T-helper 17 cell (primary cell): ENCODE measurements at regions not wholly inside any gene's neighbourhood (a gene's known extent, or its start where the extent isn't known, plus 50 kb on each side); places are given as distances from the start of the nearest gene placed in this dataset.

ENCODE experiments used
- ATAC-seq: fragments of 150-1000 bp; cut with Tn5 transposase; 2 replicates; pipeline ENCODE4 v1.10.0; 2021; ENCODE audit warnings: mild to moderate bottlenecking, moderate library complexity
- DNase-seq, 3 donors: peaks; one replicate each; pipeline versions ENCODE4 v3.0.0 to v3.0.0-alpha.2; 2020 to 2021
- H3K9me3 ChIP-seq: one replicate; pipeline ENCODE4 v1.7.0; 2013; ENCODE audit warnings: low read length, mild to moderate bottlenecking; ENCODE audit not compliant: control insufficient read depth, poor library complexity, severe bottlenecking
- H3K27ac Mint-ChIP-seq: one replicate; pipeline ENCODE4 v1.8.0; 2022; ENCODE audit warnings: mild to moderate bottlenecking, moderate library complexity, mixed read lengths
- H3K27me3 Mint-ChIP-seq: one replicate; pipeline ENCODE4 v1.8.0; 2022; ENCODE audit warnings: mixed read lengths
- H3K36me3 Mint-ChIP-seq: one replicate; pipeline ENCODE4 v1.8.0; 2022; ENCODE audit warnings: low read depth, mixed read lengths
- H3K4me1 Mint-ChIP-seq: one replicate; pipeline ENCODE4 v1.8.0; 2022; ENCODE audit warnings: mild to moderate bottlenecking, mixed read lengths
- H3K4me3 Mint-ChIP-seq: one replicate; pipeline ENCODE4 v1.8.0; 2022; ENCODE audit warnings: mild to moderate bottlenecking, moderate library complexity, mixed read lengths

DNA sequence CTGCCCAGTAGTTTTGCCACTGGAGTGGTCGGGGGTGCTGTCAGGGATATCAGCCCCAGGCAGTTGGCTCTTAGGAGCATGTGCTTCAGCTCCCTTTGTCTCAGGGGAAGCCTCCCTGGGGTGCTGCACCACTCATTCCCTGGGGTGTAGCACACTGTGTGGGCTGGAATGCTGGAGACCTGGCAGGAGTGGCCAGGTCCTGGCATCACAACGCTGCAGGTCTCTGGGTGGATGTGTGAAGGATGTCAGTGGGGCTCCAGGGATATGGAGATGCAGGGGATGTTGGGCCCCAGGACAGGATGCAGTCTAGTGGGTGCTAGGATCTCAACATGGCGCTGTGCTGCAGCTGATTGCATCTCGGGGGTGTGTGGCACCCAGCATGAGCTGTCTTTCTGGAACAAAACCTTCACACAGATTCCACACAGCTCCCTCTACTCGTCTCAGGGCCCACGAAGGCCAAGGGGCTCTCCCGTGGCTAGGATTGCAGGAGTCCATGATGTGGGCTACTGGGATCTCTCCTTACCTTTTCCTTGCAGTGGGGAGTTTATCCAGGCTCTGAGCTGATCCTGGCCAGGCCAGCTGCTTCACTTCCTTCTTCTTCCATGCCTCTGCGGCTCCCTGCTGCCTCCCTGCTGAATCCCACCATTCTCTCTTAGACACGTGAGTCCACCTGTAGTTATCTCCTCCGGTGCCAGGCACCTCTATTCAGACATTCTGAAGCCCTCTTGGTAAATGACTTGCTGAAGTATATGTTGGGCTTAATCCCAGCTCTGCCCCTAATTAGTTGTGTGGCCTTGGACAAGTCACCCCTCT is 295.1 kb downstream of the RPS24 start:
- no peak overlapping the region for H3K27ac Mint-ChIP-seq
- peaks cover 12% of the 10 kb centered on the region for H3K9me3 ChIP-seq
- H3K4me3 Mint-ChIP-seq = no peak overlapping the region
- H3K36me3 Mint-ChIP-seq = peaks cover 12% of the 10 kb centered on the region
- peaks cover 11% of the 10 kb centered on the region for H3K27me3 Mint-ChIP-seq
- DNase-seq (no peak), ATAC-seq (no peak)
- H3K4me1 Mint-ChIP-seq = no peaks in the 10 kb centered on the region

DNA sequence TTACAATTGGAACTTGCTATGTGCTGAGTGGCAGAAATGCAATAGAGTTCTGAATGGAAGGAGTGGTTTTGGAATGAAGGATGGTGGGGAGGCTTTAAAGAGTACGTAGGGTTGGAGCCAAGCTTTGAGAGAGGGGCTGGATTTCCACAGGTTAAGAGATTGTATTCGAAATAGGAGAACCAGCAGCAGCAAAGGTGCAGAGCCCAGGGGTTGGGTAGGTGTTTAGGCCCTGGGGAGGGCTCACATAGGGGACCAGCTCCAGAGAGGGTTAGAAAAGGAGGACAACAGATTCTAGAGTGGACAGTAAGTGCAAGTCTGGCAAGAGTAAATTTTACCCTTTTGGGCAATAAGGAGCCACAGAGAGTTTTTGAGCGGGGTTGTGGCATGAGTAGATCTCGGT is 297.2 kb downstream of the RPS24 start:
- Mint-ChIP-seq H3K36me3 (peaks cover 12% of the 10 kb centered on the region), H3K4me1 (no peaks in the 10 kb centered on the region), H3K4me3 (no peak overlapping the region), H3K27ac (no peak overlapping the region), H3K27me3 (peaks cover 18% of the 10 kb centered on the region)
- H3K9me3 ChIP-seq = peaks cover 12% of the 10 kb centered on the region
- ATAC-seq = no peak
- DNase-seq = no peak

DNA sequence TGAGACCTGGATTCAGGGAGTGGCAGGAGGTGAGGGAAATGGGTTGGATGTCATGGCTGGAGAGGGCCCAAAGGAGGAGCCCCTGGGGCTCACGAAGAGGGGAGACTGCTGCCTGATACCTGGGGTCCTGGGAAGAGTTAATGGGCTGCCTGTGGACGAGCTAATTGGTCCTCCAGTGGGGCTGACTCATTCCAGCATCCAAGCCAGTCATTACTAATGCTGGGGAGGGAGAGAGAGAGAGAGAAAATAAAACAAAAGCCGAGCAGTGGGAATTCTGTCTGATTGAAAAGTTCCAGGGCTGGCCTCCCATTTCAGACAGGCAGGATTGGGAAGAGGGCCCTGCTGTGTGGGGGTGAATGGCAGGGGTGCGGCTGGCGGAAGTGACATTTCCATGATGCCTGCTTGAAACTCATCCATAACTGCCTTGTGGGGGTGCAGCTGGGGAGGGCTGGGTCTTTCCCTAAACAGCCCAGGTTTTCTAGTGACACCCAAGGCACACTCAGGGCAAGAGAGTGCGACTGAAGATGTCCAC is 297.8 kb downstream of the RPS24 start:
- H3K36me3 Mint-ChIP-seq = peaks cover 12% of the 10 kb centered on the region
- DNase-seq (no peak), ATAC-seq (no peak)
- H3K9me3 ChIP-seq = peaks cover 6% of the 10 kb centered on the region
- H3K4me1 Mint-ChIP-seq = no peaks in the 10 kb centered on the region
- peaks cover 18% of the 10 kb centered on the region for H3K27me3 Mint-ChIP-seq
- H3K27ac Mint-ChIP-seq = no peak overlapping the region
- no peak overlapping the region for H3K4me3 Mint-ChIP-seq

DNA sequence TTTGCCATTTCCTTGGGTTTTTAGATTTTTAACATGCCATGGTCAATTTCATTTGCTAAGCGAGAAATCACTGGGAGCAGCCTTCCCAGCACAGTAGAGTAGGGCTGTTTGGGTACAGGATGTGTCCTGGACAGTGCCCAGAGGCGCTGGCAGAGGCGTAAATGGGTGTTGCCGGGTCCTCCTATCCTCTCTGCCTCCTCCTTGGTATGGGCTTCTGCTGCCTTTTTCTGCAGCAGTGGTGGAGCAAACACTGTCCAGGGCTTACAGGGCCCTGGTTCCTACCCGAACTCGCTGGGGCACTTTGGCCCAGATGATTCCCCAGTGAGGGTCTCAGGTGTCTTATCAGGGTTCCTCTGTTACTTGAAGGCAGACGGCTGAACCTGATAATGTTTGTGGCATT is 298.3 kb downstream of the RPS24 start:
- peaks cover 12% of the 10 kb centered on the region for H3K36me3 Mint-ChIP-seq
- H3K9me3 ChIP-seq = peaks cover 3% of the 10 kb centered on the region
- H3K27ac Mint-ChIP-seq = no peak overlapping the region
- H3K27me3 Mint-ChIP-seq = peaks cover 18% of the 10 kb centered on the region
- H3K4me1 Mint-ChIP-seq = peaks cover 3% of the 10 kb centered on the region
- ATAC-seq (no peak), DNase-seq (no peak)
- H3K4me3 Mint-ChIP-seq = no peak overlapping the region

DNA sequence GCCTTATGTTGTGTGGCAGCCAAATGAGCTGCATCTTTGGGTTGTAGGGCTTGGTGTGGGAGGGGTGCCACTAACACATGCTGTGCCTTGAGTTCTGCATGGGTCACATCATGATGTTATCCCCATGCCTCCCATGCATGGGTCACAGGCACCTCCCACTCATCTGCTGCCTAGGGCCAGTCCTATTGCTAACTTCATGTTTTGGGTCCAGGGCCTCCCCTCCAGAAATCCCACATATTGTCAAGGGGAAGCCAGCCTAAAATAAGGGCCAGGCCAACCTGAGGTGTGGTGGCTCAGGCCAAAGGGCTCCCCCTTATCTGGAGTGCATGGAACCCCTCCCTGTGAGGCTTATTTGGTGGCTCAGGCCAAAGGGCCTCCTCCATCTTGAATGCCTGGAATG is 299.0 kb downstream of the RPS24 start:
- no peak for ATAC-seq
- DNase-seq = no peak
- Mint-ChIP-seq H3K27me3 (peaks cover 24% of the 10 kb centered on the region), H3K4me1 (peaks cover 3% of the 10 kb centered on the region), H3K36me3 (peaks cover 12% of the 10 kb centered on the region), H3K27ac (no peak overlapping the region), H3K4me3 (no peak overlapping the region)
- H3K9me3 ChIP-seq = no peaks in the 10 kb centered on the region

DNA sequence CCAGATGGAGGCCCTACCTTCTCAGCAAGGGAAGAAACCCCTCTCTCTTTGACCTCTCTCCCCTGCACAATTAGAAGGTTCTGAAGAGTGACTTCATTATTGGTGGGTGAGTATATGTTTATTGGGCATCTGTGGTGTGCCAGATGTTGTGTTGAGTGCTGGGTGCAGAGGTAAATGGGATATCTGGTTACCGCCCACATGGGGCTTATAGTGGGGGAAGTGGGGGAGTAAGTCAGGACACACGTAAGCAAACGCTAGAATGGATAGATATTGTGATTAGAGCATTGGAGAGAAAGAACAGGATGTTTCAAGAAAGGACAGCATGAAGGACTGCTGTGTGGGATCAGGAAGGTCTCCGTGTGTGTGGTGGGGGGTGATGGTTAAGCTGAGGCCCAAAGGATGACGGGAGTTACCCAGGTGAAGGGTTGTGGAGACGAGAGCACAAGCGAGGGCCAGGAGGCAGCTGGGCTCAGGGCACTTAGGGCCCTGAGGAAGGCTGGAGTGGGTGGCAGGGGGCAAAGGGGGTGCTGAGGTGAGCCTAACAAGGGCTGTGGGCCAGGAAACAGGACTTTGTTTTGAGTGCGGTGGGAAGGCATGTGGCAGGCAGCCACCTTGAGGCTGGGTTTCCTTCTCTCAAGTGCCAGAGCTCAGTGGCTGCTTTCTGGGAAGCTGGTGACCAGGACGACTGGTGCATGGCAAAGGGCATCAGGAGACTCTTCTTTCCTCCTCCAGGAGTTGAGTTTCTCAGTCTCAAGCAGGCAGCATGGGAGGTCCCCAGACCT is 299.9 kb downstream of the RPS24 start:
- H3K27me3 Mint-ChIP-seq = peaks cover 25% of the 10 kb centered on the region
- no peak overlapping the region for H3K27ac Mint-ChIP-seq
- peaks cover 12% of the 10 kb centered on the region for H3K36me3 Mint-ChIP-seq
- H3K4me1 Mint-ChIP-seq = peaks cover 3% of the 10 kb centered on the region
- no peak for DNase-seq
- no peak overlapping the region for H3K4me3 Mint-ChIP-seq
- ATAC-seq = no peak
- H3K9me3 ChIP-seq = no peaks in the 10 kb centered on the region

DNA sequence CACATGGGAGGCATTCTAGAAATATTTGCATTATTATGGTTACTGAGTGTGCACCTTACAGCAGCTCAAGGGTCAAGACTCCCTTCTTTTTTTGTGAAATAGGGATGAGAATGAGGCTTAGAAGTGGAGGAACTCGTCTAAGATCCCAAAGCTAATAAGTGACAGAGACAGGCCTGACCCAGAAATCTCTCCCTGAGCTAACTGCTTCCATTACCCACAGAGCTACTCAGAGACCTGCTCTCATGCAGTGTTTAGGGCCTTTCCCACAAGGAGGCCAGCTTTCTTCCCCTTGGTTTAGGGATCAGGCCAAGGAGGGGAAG is 301.7 kb downstream of the RPS24 start:
- ATAC-seq (no peak), DNase-seq (no peak)
- H3K36me3 Mint-ChIP-seq = peaks cover 14% of the 10 kb centered on the region
- peaks cover 3% of the 10 kb centered on the region for H3K4me1 Mint-ChIP-seq
- no peaks in the 10 kb centered on the region for H3K9me3 ChIP-seq
- H3K4me3 Mint-ChIP-seq = no peak overlapping the region
- H3K27me3 Mint-ChIP-seq = peaks cover 34% of the 10 kb centered on the region
- no peak overlapping the region for H3K27ac Mint-ChIP-seq

DNA sequence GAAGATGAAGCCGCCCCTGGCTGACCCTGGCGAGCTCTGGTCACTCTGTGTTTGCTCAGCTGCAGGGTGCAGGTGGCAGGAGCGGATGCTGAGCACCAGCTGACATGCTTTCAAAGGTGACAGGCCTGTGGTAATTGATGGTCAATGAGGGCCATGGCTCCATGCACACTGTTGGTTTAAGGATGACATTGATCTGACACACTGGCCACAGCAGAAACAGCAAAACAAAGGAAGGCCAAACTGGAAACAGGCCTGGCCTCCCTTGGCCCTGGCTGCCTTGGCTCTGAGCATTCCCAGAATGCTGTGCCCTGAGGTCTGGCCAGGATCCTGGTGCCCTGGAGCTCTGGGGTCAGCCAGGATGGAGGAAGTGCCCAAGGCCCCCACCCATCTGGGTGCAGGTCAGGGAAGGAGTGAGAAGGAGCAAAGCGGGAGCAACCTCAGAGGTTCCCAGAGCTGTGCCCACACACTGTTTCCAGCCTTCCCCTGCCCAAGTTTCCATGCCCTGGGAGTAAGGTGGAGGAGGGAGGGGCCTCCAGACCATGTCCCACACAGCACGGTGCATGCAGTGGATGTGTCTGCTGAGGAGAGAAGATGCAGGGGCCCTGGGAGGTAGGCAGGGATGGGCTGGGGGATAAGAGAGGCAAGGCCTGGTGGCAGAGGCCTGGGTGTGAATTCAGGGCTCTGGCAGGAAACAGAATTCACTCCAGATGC is 302.2 kb downstream of the RPS24 start:
- Mint-ChIP-seq H3K36me3 (peaks cover 12% of the 10 kb centered on the region), H3K27ac (no peak overlapping the region), H3K4me1 (peaks cover 3% of the 10 kb centered on the region), H3K4me3 (no peak overlapping the region), H3K27me3 (peaks cover 32% of the 10 kb centered on the region)
- no peak for DNase-seq
- no peaks in the 10 kb centered on the region for H3K9me3 ChIP-seq
- no peak for ATAC-seq

DNA sequence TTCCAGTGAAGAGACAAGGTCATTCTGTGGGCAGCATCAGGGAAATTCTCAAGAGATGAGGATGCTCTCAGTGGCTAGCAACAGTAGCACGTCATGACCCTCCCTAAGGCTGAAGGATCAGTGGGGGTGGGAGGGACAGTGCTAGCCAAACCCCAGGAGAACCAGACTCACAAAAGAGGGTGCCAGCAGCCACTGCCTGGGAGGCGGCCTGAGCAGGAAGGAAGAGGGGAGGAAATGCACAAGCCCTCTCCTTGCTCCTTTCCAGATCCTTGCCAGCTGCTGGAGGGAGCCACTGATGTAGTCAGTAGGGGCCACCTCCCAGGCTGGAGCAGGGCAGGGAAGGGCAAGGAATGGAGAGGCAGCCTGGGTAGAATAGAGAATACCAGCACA is 302.7 kb downstream of the RPS24 start:
- peaks cover 8% of the 10 kb centered on the region for H3K36me3 Mint-ChIP-seq
- DNase-seq (no peak), ATAC-seq (no peak)
- H3K9me3 ChIP-seq = no peaks in the 10 kb centered on the region
- no peak overlapping the region for H3K4me3 Mint-ChIP-seq
- peaks cover 3% of the 10 kb centered on the region for H3K4me1 Mint-ChIP-seq
- H3K27ac Mint-ChIP-seq = no peak overlapping the region
- peaks cover 29% of the 10 kb centered on the region for H3K27me3 Mint-ChIP-seq

DNA sequence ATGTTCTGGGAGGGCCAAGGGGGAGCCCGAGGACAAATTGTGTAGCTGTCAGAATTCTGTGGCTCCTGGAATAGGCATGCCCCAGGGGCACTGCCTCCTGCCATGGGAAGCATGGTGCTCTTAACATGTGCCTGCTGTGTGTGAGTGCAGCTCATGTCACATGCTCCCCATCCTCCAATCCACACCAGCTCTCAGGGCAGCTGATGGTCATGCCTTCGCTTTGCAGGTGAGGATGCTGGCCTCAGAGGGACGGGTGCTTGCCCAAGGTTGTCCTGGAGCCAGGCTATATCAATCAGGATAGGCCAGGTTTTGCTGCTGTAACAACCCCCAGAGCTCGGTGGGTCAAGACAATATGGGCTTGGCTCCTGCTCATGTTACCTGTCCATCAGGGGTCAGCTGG is 303.4 kb downstream of the RPS24 start:
- no peak overlapping the region for H3K4me3 Mint-ChIP-seq
- no peaks in the 10 kb centered on the region for H3K9me3 ChIP-seq
- H3K27me3 Mint-ChIP-seq = peaks cover 29% of the 10 kb centered on the region
- no peak overlapping the region for H3K27ac Mint-ChIP-seq
- peaks cover 3% of the 10 kb centered on the region for H3K4me1 Mint-ChIP-seq
- DNase-seq (no peak), ATAC-seq (no peak)
- H3K36me3 Mint-ChIP-seq = peaks cover 8% of the 10 kb centered on the region

DNA sequence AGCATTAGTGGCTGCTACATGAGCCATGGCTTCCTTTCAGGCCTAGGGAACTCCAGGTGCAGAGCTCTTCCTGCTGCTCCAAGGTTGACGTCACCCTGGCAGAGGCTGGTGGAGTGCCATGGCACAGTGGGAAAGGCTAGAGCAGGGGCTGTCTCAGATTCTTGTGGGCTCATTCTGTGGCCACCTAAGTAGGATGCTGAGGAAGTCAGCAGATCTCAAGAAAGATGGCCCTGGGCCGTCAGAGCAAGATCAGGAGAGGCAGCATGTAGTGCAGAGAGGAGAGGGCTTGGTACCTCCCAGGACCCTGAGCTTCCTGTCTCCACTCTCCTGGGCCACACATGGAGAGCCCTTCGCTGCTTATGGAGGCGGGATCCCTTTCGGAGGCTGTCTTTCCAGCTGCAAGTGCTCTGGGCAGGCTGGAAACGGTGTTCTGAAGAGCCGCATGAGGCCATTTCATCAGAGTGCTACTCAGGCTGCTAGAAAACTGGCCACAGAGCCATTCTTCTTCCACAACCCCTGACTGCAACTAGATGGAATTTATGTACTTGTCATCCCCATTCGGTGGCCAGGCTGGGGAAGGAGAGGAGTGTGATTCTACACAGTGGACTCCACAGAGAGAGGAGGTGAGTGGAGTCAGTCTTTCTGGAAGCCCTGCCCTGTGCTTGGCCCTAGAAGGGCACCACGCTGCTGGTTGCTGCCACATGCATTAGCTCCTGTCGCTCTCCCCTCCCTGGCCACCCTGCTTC is 304.2 kb downstream of the RPS24 start:
- no peak for DNase-seq
- H3K9me3 ChIP-seq = no peaks in the 10 kb centered on the region
- no peak for ATAC-seq
- H3K4me1 Mint-ChIP-seq = peaks cover 3% of the 10 kb centered on the region
- no peak overlapping the region for H3K4me3 Mint-ChIP-seq
- no peak overlapping the region for H3K27ac Mint-ChIP-seq
- peaks cover 7% of the 10 kb centered on the region for H3K36me3 Mint-ChIP-seq
- H3K27me3 Mint-ChIP-seq = peaks cover 23% of the 10 kb centered on the region

DNA sequence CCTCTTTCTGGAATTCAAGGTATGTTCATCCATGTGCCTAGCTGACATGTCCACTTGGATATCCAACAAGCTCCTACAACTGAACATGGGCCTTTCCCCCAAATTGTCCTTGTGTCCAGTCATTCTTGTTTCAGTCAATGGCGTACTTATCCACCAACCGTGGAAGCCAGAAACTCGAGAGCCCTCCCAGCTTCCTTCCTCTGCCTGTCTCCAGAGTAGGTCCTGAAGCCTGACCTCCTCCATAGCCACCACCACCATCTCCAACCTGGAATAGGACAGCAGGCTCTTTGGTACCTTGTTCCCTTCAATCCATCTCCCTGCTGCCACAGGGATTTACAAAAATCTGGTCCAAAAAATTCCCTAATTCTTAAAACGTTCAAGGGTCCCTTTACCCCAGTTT is 305.1 kb downstream of the RPS24 start:
- no peak overlapping the region for H3K4me3 Mint-ChIP-seq

DNA sequence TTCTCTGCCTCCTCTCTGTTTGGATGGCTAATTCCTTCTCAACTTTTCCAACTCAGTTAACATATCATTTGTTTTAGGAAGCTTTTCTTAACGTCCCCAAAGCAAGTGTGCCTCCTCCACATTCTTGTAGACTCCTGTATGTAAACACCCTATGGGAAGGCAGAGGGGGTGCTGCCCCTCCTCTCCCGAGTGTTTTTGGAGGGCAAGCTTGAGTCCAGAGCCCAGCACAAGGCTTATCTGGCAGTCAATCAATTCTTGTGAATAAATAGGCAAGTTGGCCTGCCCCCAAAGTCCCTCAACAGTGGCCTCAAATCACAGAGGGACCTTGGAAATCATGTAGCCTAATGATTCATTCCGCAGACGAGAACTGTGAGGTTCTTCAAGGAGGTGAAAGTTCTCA is 305.6 kb downstream of the RPS24 start:
- DNase-seq (no peak), ATAC-seq (no peak)
- H3K27ac Mint-ChIP-seq = no peak overlapping the region
- no peak overlapping the region for H3K4me3 Mint-ChIP-seq
- H3K9me3 ChIP-seq = no peaks in the 10 kb centered on the region
- peaks cover 20% of the 10 kb centered on the region for H3K27me3 Mint-ChIP-seq
- peaks cover 3% of the 10 kb centered on the region for H3K4me1 Mint-ChIP-seq
- peaks cover 2% of the 10 kb centered on the region for H3K36me3 Mint-ChIP-seq

More for the DNA sequence above, 305.1 kb downstream of the RPS24 start:
- DNase-seq (no peak), ATAC-seq (no peak)
- Mint-ChIP-seq H3K4me1 (peaks cover 3% of the 10 kb centered on the region), H3K27me3 (peaks cover 22% of the 10 kb centered on the region), H3K36me3 (peaks cover 2% of the 10 kb centered on the region), H3K27ac (no peak overlapping the region)
- no peaks in the 10 kb centered on the region for H3K9me3 ChIP-seq
